Mesenchymal stem cell (in vitro differentiated cells and primary cell): ENCODE measurements at regions not wholly inside any gene's neighbourhood (a gene's known extent, or its start where the extent isn't known, plus 50 kb on each side); places are given as distances from the start of the nearest gene placed in this dataset.

Source experiments
- DNase-seq: peaks from one replicate; pipeline ENCODE4 v3.0.0-alpha.2; 2013
- H2AFZ ChIP-seq: one replicate; pipeline ENCODE4 v1.6.1; 2013; ENCODE audit warnings: low read depth, mild to moderate bottlenecking, control low read depth, inconsistent platforms, low read length, moderate library complexity
- H2AK5ac ChIP-seq: 2 replicates; pipeline ENCODE4 v1.6.1; 2013; ENCODE audit warnings: low read length, moderate library complexity, mild to moderate bottlenecking, inconsistent platforms; ENCODE audit not compliant: severe bottlenecking
- H2BK120ac ChIP-seq: one replicate; pipeline ENCODE4 v1.6.1; 2013; ENCODE audit warnings: low read depth, mild to moderate bottlenecking, inconsistent platforms, low read length, moderate library complexity
- H2BK12ac ChIP-seq, 2 experiments: one replicate each; pipeline ENCODE4 v1.6.1; 2013; ENCODE audit warnings: inconsistent platforms in 2 of 2, low read length in 2 of 2, mild to moderate bottlenecking in 2 of 2, moderate library complexity in 2 of 2, control low read depth in 1 of 2
- H2BK15ac ChIP-seq: one replicate; pipeline ENCODE4 v1.6.1; 2013; ENCODE audit warnings: mild to moderate bottlenecking, low read depth, inconsistent platforms; ENCODE audit not compliant: poor library complexity, severe bottlenecking
- H2BK5ac ChIP-seq: 2 replicates; pipeline ENCODE4 v1.6.1; 2013; ENCODE audit warnings: low read depth, mild to moderate bottlenecking, low read length, control low read depth, inconsistent platforms; ENCODE audit not compliant: poor library complexity, severe bottlenecking
- H3K14ac ChIP-seq, 2 experiments: one replicate each; pipeline ENCODE4 v1.6.1; 2013; ENCODE audit warnings: inconsistent platforms in 2 of 2, low read length in 2 of 2, control low read depth in 1 of 2, mild to moderate bottlenecking in 1 of 2, moderate library complexity in 1 of 2
- H3K18ac ChIP-seq, 2 experiments: one replicate each; pipeline ENCODE4 v1.6.1; 2013; ENCODE audit warnings: inconsistent platforms in 2 of 2, low read length in 2 of 2, control low read depth in 1 of 2, low read depth in 1 of 2, mild to moderate bottlenecking in 1 of 2
- H3K23ac ChIP-seq, 2 experiments: one replicate each; pipeline ENCODE4 v1.6.1; 2013; ENCODE audit warnings: inconsistent platforms in 2 of 2, low read length in 2 of 2, mild to moderate bottlenecking in 2 of 2, moderate library complexity in 2 of 2, control low read depth in 1 of 2
- H3K27ac ChIP-seq: 2 replicates; pipeline ENCODE4 v1.5.1; 2013; ENCODE audit warnings: mild to moderate bottlenecking, moderate library complexity, low read length, control low read depth, inconsistent platforms; ENCODE audit not compliant: poor library complexity, severe bottlenecking
- H3K27me3 ChIP-seq, 2 experiments: 2 replicates each; pipeline versions ENCODE4 v1.6.1 to v1.7.0; 2013; ENCODE audit warnings: low read length in 2 of 2, mild to moderate bottlenecking in 2 of 2, moderate library complexity in 2 of 2, control low read depth in 1 of 2, inconsistent platforms in 1 of 2; ENCODE audit not compliant: control insufficient read depth in 1 of 2, insufficient read depth in 1 of 2
- H3K36me3 ChIP-seq, 2 experiments: 2 replicates each; pipeline versions ENCODE4 v1.6.1 to v1.7.0; 2013; ENCODE audit warnings: low read length in 2 of 2, control low read depth in 1 of 2, inconsistent platforms in 1 of 2, low read depth in 1 of 2, mild to moderate bottlenecking in 1 of 2; ENCODE audit not compliant: insufficient read depth in 2 of 2, control insufficient read depth in 1 of 2
- H3K4ac ChIP-seq, 2 experiments: one replicate each; pipeline ENCODE4 v1.6.1; 2013; ENCODE audit warnings: inconsistent platforms in 2 of 2, low read length in 2 of 2, mild to moderate bottlenecking in 2 of 2, moderate library complexity in 2 of 2, control low read depth in 1 of 2, low read depth in 1 of 2
- H3K4me1 ChIP-seq: 2 replicates; pipeline ENCODE4 v1.6.1; 2013; ENCODE audit warnings: low read depth, low read length, control low read depth; ENCODE audit not compliant: control insufficient read depth, insufficient read depth
- H3K4me2 ChIP-seq: 2 replicates; pipeline ENCODE4 v1.6.1; 2013; ENCODE audit warnings: low read length, mild to moderate bottlenecking, inconsistent platforms; ENCODE audit not compliant: poor library complexity, severe bottlenecking
- H3K4me3 ChIP-seq, 2 experiments: 2 replicates each; pipeline versions ENCODE4 v1.5.1 to v1.7.0; 2013; ENCODE audit warnings: low read length in 2 of 2, mild to moderate bottlenecking in 2 of 2, control low read depth in 1 of 2, low read depth in 1 of 2; ENCODE audit not compliant: insufficient read depth in 1 of 2
- H3K79me1 ChIP-seq: replicated peaks from 2 replicates; pipeline ENCODE4 v1.6.1; 2013; ENCODE audit warnings: mild to moderate bottlenecking, control low read depth, low read length, inconsistent platforms; ENCODE audit not compliant: poor library complexity, severe bottlenecking
- H3K9ac ChIP-seq: 2 replicates; pipeline ENCODE4 v1.7.0; 2013; ENCODE audit warnings: mild to moderate bottlenecking, low read length, moderate library complexity
- H3K9me3 ChIP-seq: 2 replicates; pipeline ENCODE4 v1.7.0; 2013; ENCODE audit warnings: mild to moderate bottlenecking, low read length; ENCODE audit not compliant: control insufficient read depth
- H4K8ac ChIP-seq: one replicate; pipeline ENCODE4 v1.6.1; 2013; ENCODE audit warnings: inconsistent platforms, mild to moderate bottlenecking, low read length, moderate library complexity
- H4K91ac ChIP-seq: one replicate; pipeline ENCODE4 v1.6.1; 2013; ENCODE audit warnings: mild to moderate bottlenecking, low read length, inconsistent platforms
- WGBS: methylation state at CpG from one replicate; pipeline ENCODE4 v1.1.7; 2013; ENCODE audit warnings: mixed read lengths; 5-methylcytosine and 5-hydroxymethylcytosine counted together

DNA sequence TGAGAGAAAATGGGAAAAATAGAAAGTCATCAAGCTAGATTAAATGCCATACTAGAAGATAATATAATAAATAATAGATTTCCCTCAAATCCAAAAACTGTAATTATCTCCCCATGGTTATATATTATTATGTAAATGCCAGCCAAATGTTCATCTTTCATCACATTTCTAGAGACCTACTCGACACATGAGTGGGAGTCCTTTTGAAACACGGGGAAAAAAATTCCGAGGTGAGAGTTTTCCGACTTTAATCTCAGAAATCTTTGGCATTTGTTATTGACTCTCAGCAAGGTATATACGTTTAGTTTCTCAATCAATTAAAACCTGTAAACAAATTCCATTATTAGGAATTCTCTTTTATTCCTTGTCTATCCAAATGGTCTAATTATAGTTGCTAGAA lies 465.4 kb upstream of the SMIM31 start:
- Histone ChIP-seq H3K79me1 (no peaks in the 10 kb centered on the region), H2BK120ac (no peak overlapping the region), H3K23ac (no peak overlapping the region), H2AK5ac (no peak overlapping the region), H3K9me3 (no peaks in the 10 kb centered on the region), H3K4ac (no peak overlapping the region), H3K27me3 (no peaks in the 10 kb centered on the region), H3K4me1 (no peaks in the 10 kb centered on the region), H3K4me3 (no peak overlapping the region), H2AFZ (no peak overlapping the region), H2BK5ac (no peak overlapping the region), H2BK12ac (no peak overlapping the region), H3K27ac (no peak overlapping the region), H3K14ac (no peak overlapping the region), H3K36me3 (no peaks in the 10 kb centered on the region), H3K4me2 (no peak overlapping the region), H3K9ac (no peak overlapping the region), H2BK15ac (no peak overlapping the region), H4K8ac (no peak overlapping the region), H3K18ac (no peak overlapping the region), H4K91ac (no peak overlapping the region)
- no peak for DNase-seq
- 82% methylated on average over 4 of the region's 5 CpGs for WGBS

DNA sequence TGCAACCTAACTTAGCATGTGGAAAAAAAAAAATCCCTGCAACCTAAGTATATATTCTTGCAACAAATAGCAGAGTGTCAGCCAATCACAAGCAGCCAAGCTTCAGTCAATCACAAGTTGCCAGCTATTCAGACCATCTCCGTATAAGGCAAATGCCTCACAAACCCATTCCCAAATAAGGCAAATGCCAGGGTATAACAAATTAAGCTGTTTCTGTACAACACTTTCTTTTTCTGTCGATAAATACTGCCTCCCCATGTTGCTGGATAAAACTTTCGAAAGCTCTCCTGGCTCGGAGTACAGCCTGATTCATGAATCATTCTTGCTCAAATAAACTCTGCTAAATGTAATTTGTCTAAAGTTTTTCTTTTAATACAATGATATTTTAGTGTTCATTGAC lies 460.7 kb upstream of the SMIM31 start:
- no peak overlapping the region for H3K4me3 ChIP-seq

DNA sequence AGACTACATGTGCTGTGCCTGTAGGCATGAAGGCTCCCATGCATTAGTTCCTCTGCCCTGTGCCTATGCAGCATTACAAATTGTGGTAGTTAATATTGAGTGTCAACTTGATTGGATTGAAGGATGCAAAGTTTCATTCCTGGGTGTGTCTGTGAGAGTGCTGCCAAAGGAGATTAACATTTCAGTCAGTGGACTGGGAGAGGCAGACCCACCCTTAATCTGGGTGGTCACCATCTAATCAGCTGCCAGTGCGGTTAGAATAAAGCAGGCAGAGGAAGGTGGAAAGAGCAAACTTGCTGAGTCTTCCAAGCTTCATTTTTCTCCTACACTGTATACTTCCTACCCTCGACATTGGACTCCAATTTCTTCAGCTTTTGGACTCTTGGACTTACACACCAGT lies 460.2 kb upstream of the SMIM31 start:
- no peak overlapping the region for H3K18ac ChIP-seq
- no peak overlapping the region for H4K91ac ChIP-seq
- DNase-seq = no peak
- no peak overlapping the region for H2BK120ac ChIP-seq
- H4K8ac ChIP-seq = no peak overlapping the region
- no peak overlapping the region for H3K27ac ChIP-seq
- WGBS = 80% methylated on average over 2 of the region's 2 CpGs
- H3K4ac ChIP-seq = no peak overlapping the region
- no peak overlapping the region for H3K23ac ChIP-seq
- H3K27me3 ChIP-seq = no peaks in the 10 kb centered on the region
- H2BK5ac ChIP-seq = no peak overlapping the region
- no peak overlapping the region for H3K14ac ChIP-seq
- H3K9ac ChIP-seq = no peak overlapping the region
- no peak overlapping the region for H2AFZ ChIP-seq
- H3K4me3 ChIP-seq = no peak overlapping the region
- H3K4me2 ChIP-seq = no peak overlapping the region
- no peak overlapping the region for H2BK15ac ChIP-seq
- no peak overlapping the region for H2AK5ac ChIP-seq
- H2BK12ac ChIP-seq = no peak overlapping the region
- no peaks in the 10 kb centered on the region for H3K9me3 ChIP-seq
- H3K4me1 ChIP-seq = no peaks in the 10 kb centered on the region
- H3K79me1 ChIP-seq = peaks cover 3% of the 10 kb centered on the region
- no peaks in the 10 kb centered on the region for H3K36me3 ChIP-seq

More for the DNA sequence above, 460.7 kb upstream of the SMIM31 start:
- H2AFZ ChIP-seq = no peak overlapping the region
- H2AK5ac ChIP-seq = no peak overlapping the region
- peaks cover 3% of the 10 kb centered on the region for H3K79me1 ChIP-seq
- DNase-seq = no peak
- H2BK15ac ChIP-seq = no peak overlapping the region
- H3K36me3 ChIP-seq = no peaks in the 10 kb centered on the region
- no peak overlapping the region for H3K4ac ChIP-seq
- H3K9ac ChIP-seq = no peak overlapping the region
- no peaks in the 10 kb centered on the region for H3K9me3 ChIP-seq
- no peak overlapping the region for H3K4me2 ChIP-seq
- WGBS = 81% methylated on average over 4 of the region's 4 CpGs
- no peak overlapping the region for H3K23ac ChIP-seq
- H3K18ac ChIP-seq = no peak overlapping the region
- H2BK120ac ChIP-seq = no peak overlapping the region
- no peak overlapping the region for H2BK12ac ChIP-seq
- no peak overlapping the region for H4K8ac ChIP-seq
- no peaks in the 10 kb centered on the region for H3K27me3 ChIP-seq
- no peaks in the 10 kb centered on the region for H3K4me1 ChIP-seq
- no peak overlapping the region for H3K14ac ChIP-seq
- no peak overlapping the region for H4K91ac ChIP-seq
- H3K27ac ChIP-seq = no peak overlapping the region
- H2BK5ac ChIP-seq = no peak overlapping the region

DNA sequence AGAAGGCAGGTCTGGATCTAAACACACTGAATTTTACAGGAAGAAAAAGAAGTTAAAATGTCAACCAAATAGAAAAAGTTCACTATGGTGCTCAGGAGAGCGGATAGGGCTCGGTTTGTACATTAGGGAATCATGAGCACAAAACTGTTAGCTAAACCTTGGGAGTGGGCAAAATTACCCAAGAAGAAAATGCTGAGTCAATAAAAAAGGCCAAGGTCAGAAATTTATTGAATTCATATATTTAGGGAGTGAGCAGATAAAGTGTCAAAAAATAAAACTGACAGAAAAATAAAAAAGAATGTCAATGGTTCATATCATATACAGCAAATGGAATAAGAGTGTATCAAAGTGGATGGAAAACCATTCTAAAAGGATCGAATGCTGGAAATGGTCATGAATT lies 452.5 kb upstream of the SMIM31 start:
- Histone ChIP-seq H2BK120ac (no peak overlapping the region), H2BK15ac (no peak overlapping the region), H3K36me3 (no peaks in the 10 kb centered on the region), H3K9ac (no peak overlapping the region), H3K4me3 (no peak overlapping the region), H3K27me3 (no peaks in the 10 kb centered on the region), H2AK5ac (no peak overlapping the region), H3K23ac (no peak overlapping the region), H4K8ac (no peak overlapping the region), H2BK12ac (no peak overlapping the region), H4K91ac (no peak overlapping the region), H3K4me1 (peaks cover 1% of the 10 kb centered on the region), H2BK5ac (no peak overlapping the region), H3K79me1 (peaks cover 2% of the 10 kb centered on the region), H2AFZ (no peak overlapping the region), H3K27ac (no peak overlapping the region), H3K14ac (no peak overlapping the region), H3K4ac (no peak overlapping the region), H3K18ac (no peak overlapping the region), H3K4me2 (no peak overlapping the region), H3K9me3 (no peaks in the 10 kb centered on the region)
- no peak for DNase-seq
- 90% methylated on average over 3 of the region's 3 CpGs for WGBS
